HAP-1 (cell line): ENCODE measurements at regions not wholly inside any gene's neighbourhood (a gene's known extent, or its start where the extent isn't known, plus 50 kb on each side); places are given as distances from the start of the nearest gene placed in this dataset.

Source experiments
- DNase-seq, 2 experiments: peaks; one replicate each; pipeline ENCODE4 v3.0.0-alpha.2; 2016 to 2020; ENCODE audit warnings: low spot score in 2 of 2
- H3K27me3 ChIP-seq: fragments of 250-450 bp; sonication (Bioruptor Pico); 2 replicates; pipeline ENCODE4 v1.5.1; 2020; ENCODE audit warnings: low read depth, mild to moderate bottlenecking, moderate library complexity
- H3K36me3 ChIP-seq: fragments of 250-450 bp; sonication (Bioruptor Pico); replicated peaks from 2 replicates; pipeline ENCODE4 v1.5.1; 2020; ENCODE audit warnings: mild to moderate bottlenecking
- H3K4me1 ChIP-seq: fragments of 250-450 bp; sonication (Bioruptor Pico); 2 replicates; pipeline ENCODE4 v1.5.1; 2020; ENCODE audit warnings: mild to moderate bottlenecking
- H3K4me3 ChIP-seq: fragments of 250-450 bp; sonication (Bioruptor Pico); 2 replicates; pipeline ENCODE4 v1.5.1; 2020; ENCODE audit warnings: mild to moderate bottlenecking, moderate library complexity
- H3K9me3 ChIP-seq: fragments of 250-450 bp; sonication (Bioruptor Pico); 2 replicates; pipeline ENCODE4 v1.5.1; 2020; ENCODE audit warnings: mild to moderate bottlenecking, moderate library complexity
- in situ Hi-C: fragments of 300-500 bp; cut with MboI; formaldehyde crosslinking; loops from 3 replicates; pipeline ENCODE4 v1.14.3; 2020; ENCODE audit warnings: low sequenced_read_pairs, inconsistent platforms, mixed read lengths

DNA sequence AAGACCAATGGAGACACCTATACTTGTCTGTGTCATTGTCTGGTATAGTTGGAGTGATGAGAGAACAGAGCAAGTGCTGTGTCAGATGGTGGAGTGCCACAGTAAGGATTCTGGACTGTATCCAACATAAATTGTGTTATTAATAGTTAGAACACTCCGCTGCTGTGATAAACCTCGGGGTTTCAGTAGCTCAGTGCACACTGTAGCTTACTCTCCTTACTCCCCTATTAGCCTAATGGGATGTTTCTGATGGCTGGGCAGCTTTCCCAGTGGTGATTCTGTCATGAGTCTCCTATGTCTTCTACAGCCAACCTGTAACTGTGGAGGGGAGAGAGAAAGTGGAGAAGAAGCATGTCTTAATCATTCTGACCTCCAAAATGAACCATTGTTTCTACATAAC is 127.6 kb upstream of the PTCH1 start:
- Histone ChIP-seq H3K4me1 (no peaks in the 10 kb centered on the region), H3K27me3 (no peaks in the 10 kb centered on the region), H3K9me3 (no peaks in the 10 kb centered on the region), H3K36me3 (no peaks in the 10 kb centered on the region), H3K4me3 (no peak overlapping the region)
- DNase-seq, result no peak
- in situ Hi-C loops, result no loop called here

DNA sequence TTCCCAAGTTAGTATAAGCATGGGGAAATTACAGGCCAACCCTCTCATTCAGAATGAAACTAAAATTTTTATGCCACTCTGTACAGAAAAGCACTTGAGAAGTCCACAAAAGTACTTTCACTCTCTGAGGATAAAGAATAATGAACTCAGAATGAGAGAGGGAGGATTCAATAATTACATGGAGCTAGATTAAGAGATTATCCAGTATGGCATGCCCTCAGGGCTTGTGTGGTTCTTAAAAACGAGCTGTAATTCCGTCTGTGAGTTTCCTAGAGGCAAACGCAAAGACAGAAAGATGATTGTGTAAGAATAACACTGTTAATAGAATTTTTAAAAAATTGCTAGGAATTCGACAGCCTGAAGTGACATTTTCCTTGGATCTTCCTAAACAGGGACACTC is 126.8 kb upstream of the PTCH1 start:
- in situ Hi-C loops, result no loop called here
- DNase-seq, result peak in 1 of 2 experiments; percentile 8
- no peaks in the 10 kb centered on the region for H3K4me1 ChIP-seq

DNA sequence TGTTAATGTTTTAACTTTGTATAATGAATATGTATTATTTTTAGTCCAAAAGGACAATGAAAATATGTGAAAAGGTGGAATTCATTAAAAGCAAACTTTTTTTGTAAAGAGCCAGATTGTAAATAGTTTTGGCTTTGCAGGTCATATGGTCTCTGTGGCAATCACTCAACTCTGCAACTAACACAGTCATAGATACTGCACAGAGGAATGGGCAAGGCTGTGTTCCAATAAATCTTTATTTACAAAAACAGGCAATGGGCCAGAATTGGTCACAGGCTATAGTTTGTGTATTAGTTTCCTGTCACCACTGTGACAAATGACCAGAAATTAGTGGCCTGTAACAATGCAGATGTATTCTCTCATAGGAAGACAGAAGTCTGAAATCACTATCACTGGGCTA is 125.4 kb upstream of the PTCH1 start:
- Histone ChIP-seq H3K27me3 (no peaks in the 10 kb centered on the region), H3K9me3 (no peaks in the 10 kb centered on the region), H3K4me1 (no peaks in the 10 kb centered on the region), H3K36me3 (no peaks in the 10 kb centered on the region), H3K4me3 (no peak overlapping the region)
- in situ Hi-C loops, result no loop called here
- DNase-seq, result no peak

More for the DNA sequence above, 126.8 kb upstream of the PTCH1 start:
- Histone ChIP-seq H3K36me3 (no peaks in the 10 kb centered on the region), H3K4me3 (no peak overlapping the region), H3K9me3 (no peaks in the 10 kb centered on the region), H3K27me3 (no peaks in the 10 kb centered on the region)

DNA sequence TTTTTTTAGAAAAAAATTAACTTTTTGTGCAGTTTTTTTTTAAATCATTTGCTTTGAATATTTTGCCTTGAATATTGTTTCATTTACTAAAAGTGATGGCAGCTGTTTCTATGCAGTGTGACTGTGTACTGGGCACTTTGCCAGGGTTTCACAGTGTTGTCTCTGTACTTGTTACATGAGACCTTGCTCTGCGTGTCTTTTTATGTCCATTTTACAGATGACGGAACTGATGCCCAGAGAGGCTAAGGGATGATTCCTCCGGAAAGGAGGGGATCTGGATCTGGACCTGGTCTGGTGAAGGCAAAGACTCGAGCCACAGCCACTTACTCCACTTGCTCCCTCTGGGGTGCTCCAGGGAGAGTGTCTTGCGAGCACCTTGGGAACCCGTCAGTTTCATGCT is 124.8 kb upstream of the PTCH1 start:
- no peaks in the 10 kb centered on the region for H3K9me3 ChIP-seq
- no peaks in the 10 kb centered on the region for H3K27me3 ChIP-seq
- H3K4me3 ChIP-seq, result no peak overlapping the region
- no peaks in the 10 kb centered on the region for H3K36me3 ChIP-seq
- H3K4me1 ChIP-seq, result peaks cover 5% of the 10 kb centered on the region
- peak in 1 of 2 experiments; percentile 24 for DNase-seq
- in situ Hi-C loops, result no loop called here

DNA sequence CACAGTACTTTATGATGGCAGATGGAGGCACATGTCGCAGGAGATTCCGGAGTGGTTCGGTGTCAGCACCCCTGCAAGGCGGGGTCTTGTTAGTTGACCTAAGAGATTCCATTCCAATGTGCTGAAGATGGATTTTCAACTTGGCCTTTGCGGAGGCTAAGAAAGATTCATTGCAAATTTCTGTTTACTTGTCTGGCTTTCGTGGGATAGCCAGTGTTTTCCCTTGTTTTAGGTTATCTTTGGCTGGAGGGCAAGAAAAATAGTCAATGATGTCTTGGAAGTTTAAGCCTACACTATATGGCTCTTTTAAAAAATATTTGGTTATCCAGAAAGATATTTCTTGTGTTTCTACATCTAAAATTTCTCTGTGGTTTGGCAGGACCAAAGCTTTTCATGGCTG is 123.6 kb upstream of the PTCH1 start:
- Histone ChIP-seq H3K9me3 (no peaks in the 10 kb centered on the region), H3K4me1 (peaks cover 10% of the 10 kb centered on the region), H3K36me3 (no peaks in the 10 kb centered on the region), H3K4me3 (no peak overlapping the region), H3K27me3 (no peaks in the 10 kb centered on the region)
- DNase-seq, result no peak
- in situ Hi-C loops, result no loop called here

DNA sequence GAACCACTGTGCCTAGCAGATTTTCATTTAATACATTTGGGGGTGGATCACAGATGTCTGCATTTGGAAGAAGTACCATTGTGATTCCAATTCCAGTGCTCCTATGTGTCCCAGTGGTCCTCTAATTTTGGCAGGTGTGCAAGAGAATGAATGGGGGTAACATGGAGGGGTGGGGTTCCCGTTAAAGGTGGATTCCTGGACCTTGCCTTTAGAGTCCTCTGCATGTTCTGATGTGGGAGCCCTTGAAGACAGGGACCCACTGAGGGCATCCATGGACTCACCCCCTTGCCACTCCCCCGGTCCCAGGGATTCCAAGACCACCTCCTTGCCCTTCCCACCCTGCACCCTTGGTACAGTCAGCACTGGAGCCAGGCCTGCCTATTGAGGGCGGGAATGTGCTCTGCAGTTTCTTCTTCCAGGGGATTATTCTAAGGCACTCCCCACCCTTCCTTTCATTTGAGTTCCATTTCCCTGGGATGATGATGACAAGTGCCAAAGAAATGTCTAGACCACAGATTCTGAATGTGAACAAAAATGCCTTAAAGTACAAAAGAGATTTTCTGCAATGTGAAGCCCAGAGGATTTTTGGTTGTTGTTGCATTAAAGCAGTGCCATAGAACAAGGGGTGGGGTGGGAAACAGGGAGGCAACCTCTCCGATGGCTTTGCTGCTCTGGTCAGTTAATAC is 119.4 kb upstream of the PTCH1 start:
- Histone ChIP-seq H3K4me1 (peaks cover 10% of the 10 kb centered on the region), H3K9me3 (no peaks in the 10 kb centered on the region), H3K4me3 (no peak overlapping the region), H3K27me3 (no peaks in the 10 kb centered on the region), H3K36me3 (no peaks in the 10 kb centered on the region)
- DNase-seq, result peak; percentile 55 to 56
- in situ Hi-C loops, result no loop called here

DNA sequence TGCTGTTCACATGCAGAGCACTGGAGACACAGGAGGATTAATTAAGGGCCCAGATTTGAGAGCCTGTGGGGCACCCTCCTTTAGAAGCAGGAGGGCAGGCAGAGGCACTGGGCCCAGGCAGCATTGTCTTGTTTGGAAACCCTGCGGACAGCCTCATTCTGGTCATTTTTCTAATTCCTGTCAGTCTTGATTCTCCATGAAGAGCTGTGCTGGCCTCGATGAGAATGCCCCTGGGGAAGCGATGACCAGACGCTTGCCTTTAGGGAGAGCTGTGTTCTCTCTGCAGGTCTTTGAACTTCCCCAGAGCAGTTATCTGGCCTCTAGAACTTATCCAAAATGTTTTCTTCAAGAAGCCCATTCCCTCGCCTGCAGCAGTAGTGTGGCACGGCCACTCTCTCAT is 117.8 kb upstream of the PTCH1 start:
- Histone ChIP-seq H3K9me3 (0 out of 2 replicates have a peak, but pooled peaks cover 2% of the 10 kb centered on the region), H3K4me3 (no peak overlapping the region), H3K36me3 (no peaks in the 10 kb centered on the region), H3K4me1 (peaks cover 10% of the 10 kb centered on the region), H3K27me3 (no peaks in the 10 kb centered on the region)
- no peak for DNase-seq
- in situ Hi-C loops, result no loop called here

DNA sequence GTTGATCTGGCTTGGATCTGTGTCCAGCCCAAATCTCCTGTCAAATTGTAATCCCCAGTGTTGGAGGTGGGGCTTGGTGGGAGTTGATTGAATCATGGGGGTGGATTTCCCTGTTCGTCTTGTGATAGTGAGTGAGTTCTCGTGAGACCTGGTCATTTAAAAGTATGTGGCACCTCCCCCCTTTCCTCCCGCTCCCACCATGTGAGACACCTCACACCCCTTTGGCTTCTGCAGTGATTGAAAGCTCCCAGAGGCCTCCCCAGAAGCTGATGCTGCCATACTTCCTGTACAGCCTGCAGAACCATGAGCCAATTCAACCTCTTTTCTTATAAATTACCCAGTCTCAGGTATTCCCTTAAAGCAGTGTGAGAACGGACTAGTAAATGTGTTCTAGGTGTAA is 117.3 kb upstream of the PTCH1 start:
- 0 out of 2 replicates have a peak, but pooled peaks cover 2% of the 10 kb centered on the region for H3K9me3 ChIP-seq

DNA sequence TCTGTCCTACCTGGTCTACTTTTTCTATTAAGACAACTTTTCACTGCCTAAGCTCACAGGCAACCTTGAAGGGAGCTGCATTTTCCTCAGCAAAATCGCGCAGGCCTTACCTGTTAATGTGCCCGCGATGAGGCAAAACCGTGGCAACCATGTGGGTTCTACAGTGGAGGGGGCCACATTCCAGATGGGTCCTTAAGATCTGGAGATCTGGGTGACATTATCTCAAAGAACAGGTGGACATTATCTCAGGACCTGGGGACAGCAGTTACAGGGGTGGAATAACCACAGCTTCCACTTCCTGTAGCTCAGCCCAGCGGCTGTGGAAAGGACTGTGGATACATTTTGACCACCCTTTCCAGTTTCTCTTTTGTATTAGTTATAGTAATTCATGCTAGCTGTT is 112.8 kb upstream of the PTCH1 start:
- no peak overlapping the region for H3K4me3 ChIP-seq
- 0 out of 2 replicates have a peak, but pooled peaks cover 2% of the 10 kb centered on the region for H3K9me3 ChIP-seq
- DNase-seq, result no peak
- H3K36me3 ChIP-seq, result no peaks in the 10 kb centered on the region
- H3K27me3 ChIP-seq, result no peaks in the 10 kb centered on the region
- in situ Hi-C loops, result no loop called here
- no peaks in the 10 kb centered on the region for H3K4me1 ChIP-seq

More for the DNA sequence above, 117.3 kb upstream of the PTCH1 start:
- Histone ChIP-seq H3K4me3 (no peak overlapping the region), H3K27me3 (no peaks in the 10 kb centered on the region), H3K4me1 (peaks cover 10% of the 10 kb centered on the region), H3K36me3 (no peaks in the 10 kb centered on the region)
- in situ Hi-C loops, result no loop called here
- DNase-seq, result no peak

DNA sequence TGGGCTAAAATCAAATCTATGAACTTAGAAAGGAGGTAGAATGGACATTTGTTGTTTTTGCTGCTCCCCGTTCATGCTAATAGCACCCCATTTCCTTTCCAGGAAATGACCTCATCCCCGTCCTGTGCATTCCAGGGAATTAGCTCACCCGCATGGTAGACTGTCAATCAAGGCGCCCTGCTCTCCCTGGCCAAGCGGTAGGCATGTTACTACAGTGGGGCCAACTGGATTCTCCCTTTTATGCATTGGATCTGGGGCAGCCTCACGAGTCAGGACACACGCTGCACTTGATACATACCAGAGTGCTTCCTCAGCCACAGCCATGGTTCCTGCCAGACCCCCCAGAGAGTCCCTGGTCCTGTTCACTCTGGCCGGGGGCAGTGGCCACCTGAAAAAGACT is 111.0 kb upstream of the PTCH1 start:
- H3K27me3 ChIP-seq, result no peaks in the 10 kb centered on the region
- H3K36me3 ChIP-seq, result no peaks in the 10 kb centered on the region
- DNase-seq, result no peak
- no peaks in the 10 kb centered on the region for H3K4me1 ChIP-seq
- 0 out of 2 replicates have a peak, but pooled peaks cover 2% of the 10 kb centered on the region for H3K9me3 ChIP-seq
- H3K4me3 ChIP-seq, result no peak overlapping the region
- in situ Hi-C loops, result no loop called here

DNA sequence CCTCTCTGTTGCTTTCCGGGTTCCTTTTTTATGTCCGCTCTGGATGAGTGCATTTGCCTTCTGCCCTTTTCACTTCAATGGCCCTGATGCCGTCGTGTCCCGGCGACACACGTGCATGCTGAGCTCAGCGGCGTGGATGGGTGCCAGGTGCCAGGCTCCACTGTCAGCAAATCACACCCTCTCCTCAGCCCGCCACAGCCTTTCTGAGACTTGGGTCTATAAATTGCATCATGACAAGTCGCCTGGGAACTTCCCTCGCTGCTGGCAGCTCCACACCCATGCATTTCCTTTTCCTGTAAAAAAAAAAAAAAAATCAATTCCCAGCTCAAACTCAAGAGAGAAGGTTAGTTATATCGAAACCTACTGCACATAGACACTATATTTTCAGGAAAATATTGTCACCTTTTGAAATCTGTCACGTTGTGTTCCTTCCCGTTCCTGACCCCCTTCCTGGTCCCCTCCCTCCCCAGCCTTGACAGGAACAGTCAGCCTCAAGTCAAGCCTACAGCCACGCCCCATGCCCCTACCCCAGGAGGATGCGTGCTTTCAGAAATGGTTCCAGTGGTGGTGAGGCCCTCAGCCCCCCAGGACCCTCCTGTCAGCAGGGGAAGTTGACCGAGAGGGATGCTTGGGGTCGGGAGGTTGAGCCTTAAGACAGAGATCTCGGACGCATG is 110.3 kb upstream of the PTCH1 start:
- H3K9me3 ChIP-seq, result 0 out of 2 replicates have a peak, but pooled peaks cover 5% of the 10 kb centered on the region
- no peak overlapping the region for H3K4me3 ChIP-seq
- H3K36me3 ChIP-seq, result no peaks in the 10 kb centered on the region
- no peaks in the 10 kb centered on the region for H3K27me3 ChIP-seq
- no peak for DNase-seq
- H3K4me1 ChIP-seq, result no peaks in the 10 kb centered on the region
- in situ Hi-C loops, result no loop called here

DNA sequence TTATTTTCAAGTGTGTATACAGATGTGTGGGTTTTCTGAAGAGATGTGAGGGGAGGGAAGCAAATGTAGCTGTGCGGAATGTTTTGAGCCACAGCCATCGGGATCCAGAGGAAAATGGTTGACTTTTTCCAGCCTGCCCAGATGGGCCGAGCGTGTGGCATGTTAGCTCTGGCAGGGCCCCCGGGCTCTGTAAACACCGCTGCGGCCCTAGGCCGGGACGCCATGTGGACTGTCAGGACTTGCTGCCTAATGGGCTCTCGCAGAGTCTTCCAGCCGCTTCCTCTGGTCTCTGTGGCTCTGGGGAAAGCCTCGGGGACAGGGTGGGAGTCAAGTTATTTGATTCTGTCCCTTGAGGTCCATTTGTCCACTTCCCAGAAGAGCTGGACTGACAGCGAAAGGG is 109.6 kb upstream of the PTCH1 start:
- DNase-seq, result no peak
- Histone ChIP-seq H3K4me1 (no peaks in the 10 kb centered on the region), H3K27me3 (no peaks in the 10 kb centered on the region), H3K9me3 (0 out of 2 replicates have a peak, but pooled peaks cover 5% of the 10 kb centered on the region), H3K4me3 (no peak overlapping the region), H3K36me3 (no peaks in the 10 kb centered on the region)
- in situ Hi-C loops, result no loop called here

DNA sequence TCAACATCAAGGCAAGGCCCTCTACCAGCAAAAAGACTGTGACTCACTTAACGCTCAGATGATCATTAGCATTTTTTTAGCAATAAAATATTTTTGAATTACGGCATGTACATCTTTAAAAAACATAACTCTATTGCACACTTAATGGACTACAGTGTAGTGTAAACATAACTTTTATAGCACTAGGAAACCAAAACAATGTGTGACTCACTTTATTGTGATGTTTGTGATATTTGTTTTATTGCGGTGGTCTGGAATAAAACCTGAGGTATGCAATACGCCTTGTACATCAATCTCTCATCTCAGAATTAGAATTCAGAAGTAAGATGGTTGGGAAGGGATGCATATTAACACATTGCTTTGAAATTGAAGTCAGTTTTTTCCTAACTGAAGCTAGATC is 106.9 kb upstream of the PTCH1 start:
- H3K27me3 ChIP-seq, result no peaks in the 10 kb centered on the region
- H3K9me3 ChIP-seq, result 0 out of 2 replicates have a peak, but pooled peaks cover 3% of the 10 kb centered on the region
- no peaks in the 10 kb centered on the region for H3K4me1 ChIP-seq
- H3K36me3 ChIP-seq, result no peaks in the 10 kb centered on the region
- no peak for DNase-seq
- H3K4me3 ChIP-seq, result no peak overlapping the region
- in situ Hi-C loops, result no loop called here

DNA sequence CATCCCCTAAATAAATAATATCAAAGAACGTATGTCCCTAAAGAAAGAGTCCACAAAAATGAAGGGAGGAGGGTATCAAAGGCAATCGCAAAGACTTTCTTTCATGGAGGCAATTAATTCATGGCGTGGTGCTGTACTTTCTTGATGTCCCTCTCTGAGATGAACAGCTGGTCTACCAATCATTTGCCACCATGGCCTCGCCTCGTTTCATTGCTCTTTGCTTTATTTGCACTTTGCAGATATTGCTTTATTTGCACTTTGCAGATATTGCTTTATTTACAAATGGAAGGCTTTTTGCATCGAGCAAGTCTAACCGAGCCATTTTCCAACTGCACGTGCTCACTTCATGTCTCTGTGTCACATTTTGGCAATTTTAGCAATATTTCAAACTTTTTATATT is 104.0 kb upstream of the PTCH1 start:
- in situ Hi-C loops, result no loop called here
- Histone ChIP-seq H3K4me1 (peaks cover 7% of the 10 kb centered on the region), H3K4me3 (no peak overlapping the region), H3K9me3 (0 out of 2 replicates have a peak, but pooled peaks cover 3% of the 10 kb centered on the region), H3K27me3 (no peaks in the 10 kb centered on the region), H3K36me3 (no peaks in the 10 kb centered on the region)
- no peak for DNase-seq
